ENCODE measurements at regions not wholly inside any gene's neighbourhood (a gene's known extent, or its start where the extent isn't known, plus 50 kb on each side); places are given as distances from the start of the nearest gene placed in this dataset.

DNA sequence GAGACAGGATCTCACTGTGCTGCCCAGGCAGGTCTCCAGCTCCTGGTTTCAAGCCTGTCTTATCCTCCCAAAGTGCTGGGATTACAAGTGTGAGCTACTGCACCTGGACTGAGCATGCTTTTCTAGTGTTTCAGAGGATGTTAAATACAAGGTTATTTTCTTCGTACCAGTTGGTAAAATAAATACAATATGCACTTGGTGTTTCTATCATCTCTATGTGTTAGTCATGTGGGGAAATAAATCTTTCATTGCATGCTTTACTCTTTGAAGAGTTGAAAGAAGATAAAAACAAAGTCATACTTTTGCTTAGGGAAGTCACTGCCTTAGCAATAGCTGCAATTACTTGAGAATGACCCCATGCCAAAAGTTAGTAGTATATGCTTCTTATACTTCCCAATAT lies 162.3 kb downstream of the PCDH7 start:
- TF ChIP-seq CTCF (IDR thresholded peaks at IDR 0.05; ENCODE audit: poor library complexity), result no peak
- no peak for TF ChIP-seq EZH2 (IDR thresholded peaks at IDR 0.05; ENCODE audit: borderline replicate concordance)
